H9 (cell line): ENCODE measurements at regions not wholly inside any gene's neighbourhood (a gene's known extent, or its start where the extent isn't known, plus 50 kb on each side); places are given as distances from the start of the nearest gene placed in this dataset.

Experiments
- DNase-seq: peaks from one replicate; pipeline ENCODE4 v3.0.0-alpha.2; 2017
- H2AFZ ChIP-seq: one replicate; pipeline ENCODE4 v1.6.1; 2013; ENCODE audit warnings: mild to moderate bottlenecking, low read length, control low read depth, moderate library complexity
- H2AK5ac ChIP-seq: 2 replicates; pipeline ENCODE4 v1.6.1; 2013; ENCODE audit warnings: low read length, control low read depth, mixed read lengths; ENCODE audit not compliant: insufficient read length
- H2BK120ac ChIP-seq: one replicate; pipeline ENCODE4 v1.6.1; 2013; ENCODE audit warnings: low read depth, mild to moderate bottlenecking, low read length, control low read depth, inconsistent platforms; ENCODE audit not compliant: poor library complexity, severe bottlenecking
- H2BK12ac ChIP-seq: 2 replicates; pipeline ENCODE4 v1.6.1; 2013; ENCODE audit warnings: low read length, control low read depth, mixed read lengths, low read depth; ENCODE audit not compliant: insufficient read length
- H2BK15ac ChIP-seq: 2 replicates; pipeline ENCODE4 v1.6.1; 2013; ENCODE audit warnings: low read depth, low read length, control low read depth
- H2BK20ac ChIP-seq: one replicate; pipeline ENCODE4 v1.6.1; 2013; ENCODE audit warnings: low read depth, mild to moderate bottlenecking, low read length, control low read depth, inconsistent platforms; ENCODE audit not compliant: poor library complexity, severe bottlenecking
- H2BK5ac ChIP-seq: 2 replicates; pipeline ENCODE4 v1.6.1; 2013; ENCODE audit warnings: low read length, control low read depth, mixed read lengths; ENCODE audit not compliant: insufficient read length
- H3K14ac ChIP-seq: 2 replicates; pipeline ENCODE4 v1.6.1; 2013; ENCODE audit warnings: low read length, control low read depth; ENCODE audit not compliant: insufficient read depth
- H3K18ac ChIP-seq: 2 replicates; pipeline ENCODE4 v1.6.1; 2013; ENCODE audit warnings: low read depth, mild to moderate bottlenecking, mixed read lengths, low read length, control low read depth; ENCODE audit not compliant: insufficient read length
- H3K23ac ChIP-seq: 2 replicates; pipeline ENCODE4 v1.6.1; 2013; ENCODE audit warnings: low read length, control low read depth, mixed read lengths, low read depth; ENCODE audit not compliant: insufficient read length
- H3K23me2 ChIP-seq: 2 replicates; pipeline ENCODE4 v1.6.1; 2013; ENCODE audit warnings: low read depth, mild to moderate bottlenecking, mixed read lengths, low read length, control low read depth; ENCODE audit not compliant: insufficient read length, poor library complexity, severe bottlenecking
- H3K27ac ChIP-seq: 2 replicates; pipeline ENCODE4 v1.5.1; 2013; ENCODE audit warnings: low read length, control low read depth, mixed read lengths, low read depth; ENCODE audit not compliant: insufficient read length
- H3K27me3 ChIP-seq: 2 replicates; pipeline ENCODE4 v1.6.1; 2013; ENCODE audit warnings: low read length, control low read depth, inconsistent platforms; ENCODE audit not compliant: insufficient read depth
- H3K4ac ChIP-seq: 2 replicates; pipeline ENCODE4 v1.6.1; 2013; ENCODE audit warnings: low read depth, mild to moderate bottlenecking, control low read depth, inconsistent platforms, low read length, moderate library complexity
- H3K4me1 ChIP-seq: 2 replicates; pipeline ENCODE4 v1.6.1; 2013; ENCODE audit warnings: low read length, control low read depth, inconsistent platforms; ENCODE audit not compliant: insufficient read depth
- H3K4me2 ChIP-seq: 2 replicates; pipeline ENCODE4 v1.6.1; 2013; ENCODE audit warnings: low read length, control low read depth, mixed read lengths; ENCODE audit not compliant: insufficient read length, insufficient read depth
- H3K56ac ChIP-seq: 2 replicates; pipeline ENCODE4 v1.6.1; 2013; ENCODE audit warnings: low read depth, mild to moderate bottlenecking, mixed read lengths, low read length, control low read depth; ENCODE audit not compliant: insufficient read length
- H3K79me1 ChIP-seq: 2 replicates; pipeline ENCODE4 v1.6.1; 2013; ENCODE audit warnings: low read depth, mild to moderate bottlenecking, moderate library complexity, low read length, control low read depth, inconsistent platforms; ENCODE audit not compliant: insufficient read depth, poor library complexity, severe bottlenecking
- H3K79me2 ChIP-seq: 2 replicates; pipeline ENCODE4 v1.6.1; 2013; ENCODE audit warnings: low read length, control low read depth, inconsistent platforms; ENCODE audit not compliant: insufficient read depth
- H3K9ac ChIP-seq: 2 replicates; pipeline ENCODE4 v1.6.1; 2013; ENCODE audit warnings: low read length, control low read depth, mixed read lengths; ENCODE audit not compliant: insufficient read length; ENCODE audit errors: extremely low read depth
- H3K9me3 ChIP-seq: one replicate; pipeline ENCODE4 v1.6.1; 2013; ENCODE audit warnings: low read depth, low read length, inconsistent platforms; ENCODE audit not compliant: control insufficient read depth
- H3T11ph ChIP-seq: one replicate; pipeline ENCODE4 v1.6.1; 2013; ENCODE audit warnings: mild to moderate bottlenecking, low read length, control low read depth, inconsistent platforms
- H4K20me1 ChIP-seq: one replicate; pipeline ENCODE4 v1.6.1; 2013; ENCODE audit not compliant: control insufficient read depth, insufficient read length, insufficient read depth
- H4K5ac ChIP-seq: 2 replicates; pipeline ENCODE4 v1.6.1; 2013; ENCODE audit warnings: low read depth, mild to moderate bottlenecking, mixed read lengths, low read length, control low read depth; ENCODE audit not compliant: insufficient read length
- H4K8ac ChIP-seq: replicated peaks from 2 replicates; pipeline ENCODE4 v1.6.1; 2013; ENCODE audit warnings: low read length, control low read depth, mixed read lengths, low read depth; ENCODE audit not compliant: insufficient read length
- H4K91ac ChIP-seq: 2 replicates; pipeline ENCODE4 v1.6.1; 2013; ENCODE audit warnings: low read depth, mild to moderate bottlenecking, moderate library complexity, mixed read lengths, low read length, control low read depth; ENCODE audit not compliant: insufficient read length
- H3K27ac Mint-ChIP-seq, 3 experiments: 2 replicates in 2 of 3; 3 replicates in 1 of 3; pipeline ENCODE4 v1.8.0; 2020 to 2021; ENCODE audit warnings: mixed read lengths in 3 of 3, mild to moderate bottlenecking in 1 of 3, moderate library complexity in 1 of 3
- H3K27me3 Mint-ChIP-seq: 2 replicates; pipeline ENCODE4 v1.8.0; 2021; ENCODE audit warnings: low read depth, mild to moderate bottlenecking, moderate library complexity, mixed read lengths
- H3K36me3 Mint-ChIP-seq, 3 experiments: 2 replicates in 2 of 3; 3 replicates in 1 of 3; pipeline ENCODE4 v1.8.0; 2020 to 2021; ENCODE audit warnings: low read depth in 3 of 3, mixed read lengths in 3 of 3; ENCODE audit not compliant: insufficient read depth in 1 of 3
- H3K4me1 Mint-ChIP-seq, 2 experiments: 2 replicates each; pipeline ENCODE4 v1.8.0; 2020; ENCODE audit warnings: mixed read lengths in 2 of 2
- H3K4me3 Mint-ChIP-seq, 2 experiments: 2 replicates in 1 of 2; 3 replicates in 1 of 2; pipeline ENCODE4 v1.8.0; 2020 to 2021; ENCODE audit warnings: mild to moderate bottlenecking in 2 of 2, mixed read lengths in 2 of 2, moderate library complexity in 1 of 2
- H3K9me3 Mint-ChIP-seq, 2 experiments: 2 replicates in 1 of 2; 3 replicates in 1 of 2; pipeline ENCODE4 v1.8.0; 2020; ENCODE audit warnings: mild to moderate bottlenecking in 2 of 2, mixed read lengths in 2 of 2, moderate library complexity in 1 of 2
- WGBS: extraction: QIAGEN DNeasy Blood & Tissue Kit; methylation state at CpG from one replicate; pipeline ENCODE4 v1.1.7; 2013; ENCODE audit warnings: missing lambda C conversion rate, low lambda C conversion rate, mixed read lengths; ENCODE audit not compliant: insufficient read length; ENCODE audit errors: extremely low coverage; 5-methylcytosine and 5-hydroxymethylcytosine counted together
- TF ChIP-seq, protein P1 (sequence below): fragments of 200-600 bp; sonication (generic); conservative IDR thresholded peaks from 3 replicates; pipeline ENCODE4 v1.8.0; 2021; ENCODE audit warnings: antibody characterized with exemption, mild to moderate bottlenecking

DNA sequence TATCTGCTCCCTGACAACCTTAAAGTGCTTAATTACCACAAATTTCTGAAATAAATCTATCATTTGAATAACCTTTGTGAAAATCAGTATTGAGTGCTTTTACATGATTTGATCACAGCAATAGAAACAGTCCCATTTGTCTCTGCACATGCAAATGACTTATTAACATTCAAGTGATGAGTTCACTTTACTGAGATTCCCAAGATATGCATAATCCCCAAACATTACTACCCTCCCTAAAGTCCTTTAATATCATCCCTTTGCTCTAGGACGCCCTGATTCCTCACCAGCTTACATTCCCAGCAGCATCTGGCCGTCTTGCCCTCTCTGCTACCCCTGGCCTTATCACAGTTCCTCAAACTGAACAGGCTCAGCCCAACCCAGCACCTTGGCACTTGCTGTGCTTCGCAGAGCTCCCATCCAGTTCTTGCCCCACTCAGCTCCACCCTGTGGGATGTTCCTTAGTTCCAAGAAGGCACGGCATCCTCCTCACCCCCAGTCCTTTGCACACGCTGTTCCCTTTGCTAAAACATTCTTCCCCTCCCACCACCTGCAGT, 347.5 kb downstream of the PREX1 start:
- H3K27ac ChIP-seq = no peak overlapping the region
- H3K4ac ChIP-seq = no peak overlapping the region
- no peaks in the 10 kb centered on the region for H3K9me3 ChIP-seq
- H2BK15ac ChIP-seq = no peak overlapping the region
- H2BK5ac ChIP-seq = no peak overlapping the region
- 0 out of 2 replicates have a peak overlapping the region, but pooled peaks have one; percentile 6 for H3K14ac ChIP-seq
- no peaks in the 10 kb centered on the region for H3K79me1 ChIP-seq
- no peak overlapping the region for H2AK5ac ChIP-seq
- no peak overlapping the region for H4K8ac ChIP-seq
- Mint-ChIP-seq H3K4me3 (no peak overlapping the region), H3K9me3 (peaks cover 5 to 9% of the 10 kb centered on the region in 2 experiments; a peak in 3 of 5 replicates), H3K4me1 (peaks cover 26 to 36% of the 10 kb centered on the region in 2 experiments), H3K36me3 (peaks cover 0 to 15% (median 7%) of the 10 kb centered on the region in 3 experiments; a peak in 4 of 7 replicates), H3K27me3 (peaks cover 11% of the 10 kb centered on the region), H3K27ac (peak overlapping the region in 2 of 3 experiments; percentile 16 to 74; a peak in 3 of 7 replicates)
- no peaks in the 10 kb centered on the region for H3K79me2 ChIP-seq
- no peak overlapping the region for H2AFZ ChIP-seq
- H2BK20ac ChIP-seq = no peak overlapping the region
- no peak overlapping the region for H4K91ac ChIP-seq
- H3K4me2 ChIP-seq = no peak overlapping the region
- no CpG with 5 or more reads among the region's 5 CpGs for WGBS
- H3K23ac ChIP-seq = no peak overlapping the region
- H3K4me1 ChIP-seq = peaks cover 2% of the 10 kb centered on the region; the same call in 1 of the 2 replicates
- no peaks in the 10 kb centered on the region; the same call in 1 of the 2 replicates for H3K27me3 ChIP-seq
- no peak overlapping the region for H4K5ac ChIP-seq
- H4K20me1 ChIP-seq = no peaks in the 10 kb centered on the region
- no peak overlapping the region for H2BK12ac ChIP-seq
- H3K9ac ChIP-seq = no peak overlapping the region
- no peak for DNase-seq
- TF ChIP-seq, protein P1, sequence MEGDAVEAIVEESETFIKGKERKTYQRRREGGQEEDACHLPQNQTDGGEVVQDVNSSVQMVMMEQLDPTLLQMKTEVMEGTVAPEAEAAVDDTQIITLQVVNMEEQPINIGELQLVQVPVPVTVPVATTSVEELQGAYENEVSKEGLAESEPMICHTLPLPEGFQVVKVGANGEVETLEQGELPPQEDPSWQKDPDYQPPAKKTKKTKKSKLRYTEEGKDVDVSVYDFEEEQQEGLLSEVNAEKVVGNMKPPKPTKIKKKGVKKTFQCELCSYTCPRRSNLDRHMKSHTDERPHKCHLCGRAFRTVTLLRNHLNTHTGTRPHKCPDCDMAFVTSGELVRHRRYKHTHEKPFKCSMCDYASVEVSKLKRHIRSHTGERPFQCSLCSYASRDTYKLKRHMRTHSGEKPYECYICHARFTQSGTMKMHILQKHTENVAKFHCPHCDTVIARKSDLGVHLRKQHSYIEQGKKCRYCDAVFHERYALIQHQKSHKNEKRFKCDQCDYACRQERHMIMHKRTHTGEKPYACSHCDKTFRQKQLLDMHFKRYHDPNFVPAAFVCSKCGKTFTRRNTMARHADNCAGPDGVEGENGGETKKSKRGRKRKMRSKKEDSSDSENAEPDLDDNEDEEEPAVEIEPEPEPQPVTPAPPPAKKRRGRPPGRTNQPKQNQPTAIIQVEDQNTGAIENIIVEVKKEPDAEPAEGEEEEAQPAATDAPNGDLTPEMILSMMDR = no peak
- H3K18ac ChIP-seq = no peak overlapping the region
- no peaks in the 10 kb centered on the region for H3K23me2 ChIP-seq
- H2BK120ac ChIP-seq = no peak overlapping the region
- no peak overlapping the region for H3K56ac ChIP-seq
- no peak overlapping the region for H3T11ph ChIP-seq
